ENCODE measurements at regions not wholly inside any gene's neighbourhood (a gene's known extent, or its start where the extent isn't known, plus 50 kb on each side); places are given as distances from the start of the nearest gene placed in this dataset.

GRCh38 chr20:51864967-51865366, 62.6 kb upstream of the SALL4 start:
- FAIRE-seq (no peak), ATAC-seq (no peak), DNase-seq (no peak)
- WGBS, 2 donors: 82 to 84% methylated on average over 14 of the region's 14 CpGs
- Histone ChIP-seq H3K27me3 (no peaks in the 10 kb centered on the region), H3K36me3 (no peaks in the 10 kb centered on the region), H3K9me3 (no peaks in the 10 kb centered on the region), H3K4me1 (no peaks in the 10 kb centered on the region), H3K27ac (no peak overlapping the region), H3K4me3 (no peak overlapping the region)
- no peak for TF ChIP-seq CTCF (IDR thresholded peaks at IDR 0.05)
- intact Hi-C loops (cut with DNase I): no loop called here

- no peak for FAIRE-seq
- H3K27me3 ChIP-seq: no peaks in the 10 kb centered on the region
- intact Hi-C loops (cut with DNase I): no loop called here
- H3K27ac ChIP-seq: no peak overlapping the region
- no peaks in the 10 kb centered on the region for H3K4me1 ChIP-seq
- 73 to 82% methylated on average over 8 of the region's 8 CpGs for WGBS, 2 donors
- DNase-seq: no peak
- ATAC-seq: no peak
- no peak for TF ChIP-seq CTCF (IDR thresholded peaks at IDR 0.05)
- no peaks in the 10 kb centered on the region for H3K36me3 ChIP-seq
- H3K9me3 ChIP-seq: no peaks in the 10 kb centered on the region
- no peak overlapping the region for H3K4me3 ChIP-seq
Measured at GRCh38 chr20:51862796-51863195, 60.5 kb upstream of the SALL4 start.

GRCh38 chr20:51861726-51862466, 59.6 kb upstream of the SALL4 start:
- Histone ChIP-seq H3K27ac (no peak overlapping the region), H3K36me3 (no peaks in the 10 kb centered on the region), H3K4me3 (no peak overlapping the region), H3K4me1 (no peaks in the 10 kb centered on the region), H3K9me3 (no peaks in the 10 kb centered on the region), H3K27me3 (no peaks in the 10 kb centered on the region)
- no peak for ATAC-seq
- WGBS, 2 donors: 54 to 65% methylated on average over 7 of the region's 7 CpGs
- DNase-seq: no peak
- TF ChIP-seq CTCF (IDR thresholded peaks at IDR 0.05): no peak
- intact Hi-C loops (cut with DNase I): no loop called here
- FAIRE-seq: no peak

- WGBS, 2 donors: 71 to 78% methylated on average over 5 of the region's 5 CpGs
- Histone ChIP-seq H3K9me3 (no peaks in the 10 kb centered on the region), H3K27me3 (no peaks in the 10 kb centered on the region), H3K4me3 (no peak overlapping the region), H3K36me3 (no peaks in the 10 kb centered on the region), H3K27ac (no peak overlapping the region), H3K4me1 (no peaks in the 10 kb centered on the region)
- ATAC-seq (no peak), FAIRE-seq (no peak), DNase-seq (no peak)
- intact Hi-C loops (cut with DNase I): no loop called here
- TF ChIP-seq CTCF (IDR thresholded peaks at IDR 0.05): no peak
Measured at GRCh38 chr20:51860111-51860882, 58.0 kb upstream of the SALL4 start.

GRCh38 chr20:51856432-51856831, 54.1 kb upstream of the SALL4 start:
- intact Hi-C loops (cut with DNase I): no loop called here
- WGBS, 2 donors: 65 to 72% methylated on average over 3 of the region's 3 CpGs
- no peak for TF ChIP-seq CTCF (IDR thresholded peaks at IDR 0.05)
- no peaks in the 10 kb centered on the region for H3K4me1 ChIP-seq
- ATAC-seq: no peak
- no peaks in the 10 kb centered on the region for H3K27me3 ChIP-seq
- no peak overlapping the region for H3K4me3 ChIP-seq
- no peak for FAIRE-seq
- DNase-seq: no peak
- no peak overlapping the region for H3K27ac ChIP-seq
- H3K36me3 ChIP-seq: no peaks in the 10 kb centered on the region
- H3K9me3 ChIP-seq: no peaks in the 10 kb centered on the region
